HEK293T (cell line): ENCODE measurements at regions not wholly inside any gene's neighbourhood (a gene's known extent, or its start where the extent isn't known, plus 50 kb on each side); places are given as distances from the start of the nearest gene placed in this dataset.

Source experiments
- CTCF ChIA-PET: fragments of 350-600 bp; formaldehyde crosslinking; extraction: SDS; loops from one replicate; lab custom pipeline; 2021; ENCODE audit warnings: antibody characterized with exemption, inconsistent platforms; lab: Yijun Ruan, JAX
- POLR2A ChIA-PET: fragments of 350-600 bp; formaldehyde crosslinking; extraction: SDS; loops from one replicate; lab custom pipeline; 2020; ENCODE audit warnings: antibody characterized with exemption, inconsistent platforms; lab: Yijun Ruan, JAX
- DNase-seq: peaks from one replicate; pipeline ENCODE4 v3.0.0; 2012; ENCODE audit warnings: mixed read lengths; ENCODE audit errors: extremely low spot score
- ARNT ChIP-seq: fragments of 450-650 bp; IDR thresholded peaks from 2 replicates; pipeline ENCODE4 v1.6.1; 2017; ENCODE audit warnings: mild to moderate bottlenecking
- BHLHE40 ChIP-seq: fragments of 450-650 bp; IDR thresholded peaks from 2 replicates; pipeline ENCODE4 v1.6.1; 2016; ENCODE audit warnings: mild to moderate bottlenecking, moderate library complexity, borderline replicate concordance
- CTBP1 ChIP-seq: fragments of 450-650 bp; IDR thresholded peaks from 2 replicates; pipeline ENCODE4 v1.6.1; 2016; ENCODE audit warnings: borderline replicate concordance
- ELF4 ChIP-seq: fragments of 450-650 bp; IDR thresholded peaks from 2 replicates; pipeline ENCODE4 v1.6.1; 2017; ENCODE audit warnings: antibody characterized with exemption
- FOXA1 ChIP-seq: fragments of 450-650 bp; IDR thresholded peaks from 2 replicates; pipeline ENCODE4 v1.6.1; 2016; ENCODE audit warnings: mild to moderate bottlenecking
- FOXK2 ChIP-seq: fragments of 450-650 bp; IDR thresholded peaks from 2 replicates; pipeline ENCODE4 v1.6.1; 2016; ENCODE audit warnings: mild to moderate bottlenecking
- FOXM1 ChIP-seq: fragments of 450-650 bp; IDR thresholded peaks from 2 replicates; pipeline ENCODE4 v1.6.1; 2017; ENCODE audit warnings: mild to moderate bottlenecking, borderline replicate concordance
- HDGF ChIP-seq: fragments of 450-650 bp; IDR thresholded peaks from 2 replicates; pipeline ENCODE4 v1.6.1; 2017; ENCODE audit warnings: antibody characterized with exemption, borderline replicate concordance
- L3MBTL2 ChIP-seq: fragments of 450-650 bp; conservative IDR thresholded peaks from 2 replicates; pipeline ENCODE4 v1.6.1; 2016; ENCODE audit warnings: mild to moderate bottlenecking
- LEF1 ChIP-seq: fragments of 450-650 bp; IDR thresholded peaks from 2 replicates; pipeline ENCODE4 v1.6.1; 2017; ENCODE audit warnings: mild to moderate bottlenecking, borderline replicate concordance
- NFRKB ChIP-seq: fragments of 450-650 bp; IDR thresholded peaks from 2 replicates; pipeline ENCODE4 v1.6.1; 2016; ENCODE audit warnings: mild to moderate bottlenecking, moderate library complexity
- SP1 ChIP-seq: fragments of 450-650 bp; IDR thresholded peaks from 2 replicates; pipeline ENCODE4 v1.6.1; 2017
- SUZ12 ChIP-seq: fragments of 450-650 bp; IDR thresholded peaks from 2 replicates; pipeline ENCODE4 v1.6.1; 2016; ENCODE audit warnings: mild to moderate bottlenecking
- TARDBP ChIP-seq: fragments of 450-650 bp; IDR thresholded peaks from 2 replicates; pipeline ENCODE4 v1.6.1; 2016
- ZNF384 ChIP-seq: fragments of 450-650 bp; IDR thresholded peaks from 2 replicates; pipeline ENCODE4 v1.6.1; 2016
- TF ChIP-seq, protein P1 (sequence below): fragments of 450-650 bp; IDR thresholded peaks from 2 replicates; pipeline ENCODE4 v1.6.1; 2016

DNA sequence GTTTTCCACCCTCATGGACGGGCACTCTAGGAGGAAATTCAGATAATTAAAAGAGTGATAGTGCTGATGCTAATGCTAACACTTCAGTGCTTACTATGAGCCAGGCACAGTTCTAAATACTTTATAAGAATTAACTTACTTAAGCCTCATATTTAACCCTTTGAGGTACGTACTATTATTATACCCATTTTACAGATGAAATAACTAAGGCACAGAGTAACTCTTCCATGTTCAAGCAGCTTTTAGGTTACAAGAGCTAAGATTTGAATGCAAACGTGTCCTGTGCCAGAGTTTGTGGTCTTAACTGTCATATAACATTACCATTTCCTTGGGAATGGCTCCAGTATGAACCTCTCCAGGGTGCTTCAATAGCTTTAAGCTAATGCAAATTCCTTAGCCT, 114.7 kb upstream of the PRR23C start:
- DNase-seq = no peak
- TF ChIP-seq L3MBTL2 = no peak
- TF ChIP-seq FOXM1 = no peak
- TF ChIP-seq ZNF384 = no peak
- no peak for TF ChIP-seq ELF4
- no peak for TF ChIP-seq BHLHE40
- no peak for TF ChIP-seq NFRKB
- no peak for TF ChIP-seq CTBP1
- TF ChIP-seq, protein P1, sequence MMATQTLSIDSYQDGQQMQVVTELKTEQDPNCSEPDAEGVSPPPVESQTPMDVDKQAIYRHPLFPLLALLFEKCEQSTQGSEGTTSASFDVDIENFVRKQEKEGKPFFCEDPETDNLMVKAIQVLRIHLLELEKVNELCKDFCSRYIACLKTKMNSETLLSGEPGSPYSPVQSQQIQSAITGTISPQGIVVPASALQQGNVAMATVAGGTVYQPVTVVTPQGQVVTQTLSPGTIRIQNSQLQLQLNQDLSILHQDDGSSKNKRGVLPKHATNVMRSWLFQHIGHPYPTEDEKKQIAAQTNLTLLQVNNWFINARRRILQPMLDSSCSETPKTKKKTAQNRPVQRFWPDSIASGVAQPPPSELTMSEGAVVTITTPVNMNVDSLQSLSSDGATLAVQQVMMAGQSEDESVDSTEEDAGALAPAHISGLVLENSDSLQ = no peak
- TF ChIP-seq LEF1 = no peak
- no peak for TF ChIP-seq SP1
- no peak for TF ChIP-seq FOXK2
- TF ChIP-seq TARDBP = no peak
- TF ChIP-seq ARNT = no peak
- no peak for TF ChIP-seq HDGF
- no peak for TF ChIP-seq SUZ12
- no peak for TF ChIP-seq FOXA1
- CTCF ChIA-PET = no interaction called here
- POLR2A ChIA-PET = no interaction called here

DNA sequence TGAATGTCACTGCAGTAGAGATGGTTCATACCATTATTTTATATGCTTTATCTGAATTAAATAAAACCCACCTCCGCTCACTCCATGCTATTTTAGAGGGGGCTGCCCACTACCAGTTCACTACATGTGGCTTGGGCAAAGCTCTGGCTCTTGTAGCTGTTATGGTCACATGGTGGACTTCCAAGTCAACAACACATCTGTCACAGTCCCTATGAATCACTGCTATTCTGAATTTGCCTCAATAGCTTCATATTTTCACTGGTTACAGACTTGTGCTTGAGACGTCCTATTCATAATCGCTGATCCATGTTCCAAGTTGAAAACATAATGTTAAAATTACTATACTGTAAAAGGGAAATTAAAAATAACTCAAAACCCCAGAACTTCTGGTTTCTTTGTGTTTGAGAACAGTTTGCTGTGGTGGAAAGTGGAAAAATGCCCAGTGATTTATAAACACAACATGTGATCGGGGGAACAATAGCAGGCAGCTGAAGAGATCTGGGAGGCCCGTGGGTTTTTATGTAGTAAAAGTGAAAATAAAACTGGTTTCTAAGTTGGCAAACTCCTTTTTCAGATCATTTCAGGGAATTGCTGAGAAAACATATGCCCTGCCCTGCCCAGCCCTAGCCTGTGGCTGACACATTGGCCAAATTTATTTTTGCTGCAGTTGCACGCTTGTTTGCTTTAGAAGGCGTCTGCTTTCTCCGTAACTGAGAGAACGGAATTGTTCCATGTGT, 128.8 kb upstream of the PRR23C start:
- POLR2A ChIA-PET = no interaction called here
- CTCF ChIA-PET = no interaction called here
- no peak for DNase-seq
- TF ChIP-seq NFRKB (no peak), L3MBTL2 (no peak), FOXM1 (no peak), HDGF (no peak)

DNA sequence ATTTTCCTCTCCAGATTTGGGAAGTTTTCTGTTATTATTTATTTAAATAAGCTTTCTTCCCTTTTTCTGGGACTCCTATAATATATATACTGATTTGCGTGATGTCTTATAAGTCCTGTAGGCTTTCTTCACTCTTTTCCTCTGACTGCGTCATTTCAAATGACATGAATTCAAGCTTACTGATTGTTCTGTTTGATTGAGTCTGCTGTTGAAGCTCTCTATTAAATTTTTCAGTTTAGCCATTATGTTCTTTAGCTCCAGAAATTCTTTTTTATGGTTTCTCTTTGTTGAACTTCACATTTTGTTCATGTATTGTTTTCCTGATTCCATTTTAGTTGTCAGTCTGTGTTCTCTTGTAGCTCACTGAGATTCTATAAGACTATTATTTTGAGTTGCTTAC, 135.8 kb upstream of the PRR23C start:
- TF ChIP-seq ELF4 (no peak), NFRKB (no peak), HDGF (no peak), LEF1 (no peak), FOXK2 (no peak), SUZ12 (no peak), FOXM1 (no peak), ARNT (no peak), TARDBP (no peak), FOXA1 (no peak), BHLHE40 (no peak), L3MBTL2 (no peak), CTBP1 (no peak), SP1 (no peak), ZNF384 (no peak)
- TF ChIP-seq, protein P1 = no peak
- DNase-seq = no peak
- ChIA-PET CTCF (no interaction called here), POLR2A (no interaction called here)

DNA sequence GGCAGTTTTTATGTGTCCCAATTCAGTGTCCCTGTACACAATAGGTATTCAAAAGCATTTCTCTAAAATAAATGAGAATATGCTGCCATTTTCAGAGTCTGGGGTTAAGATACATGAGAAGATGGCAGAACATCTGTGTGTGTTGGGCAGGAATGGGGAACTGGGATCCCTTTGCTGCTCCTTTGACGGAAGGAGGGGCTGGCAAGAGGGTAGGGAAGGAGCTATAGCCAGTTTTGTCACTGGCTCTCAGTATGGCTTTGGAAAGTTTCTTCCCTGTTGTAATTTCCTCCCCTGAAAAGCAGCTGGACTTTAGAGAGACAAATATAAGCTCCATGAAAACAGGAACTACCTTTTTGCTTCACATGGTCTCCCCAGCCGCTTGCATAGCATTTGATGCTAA, 137.5 kb upstream of the PRR23C start:
- DNase-seq = no peak
- ChIA-PET POLR2A (no interaction called here), CTCF (no interaction called here)
- TF ChIP-seq HDGF (no peak), SUZ12 (no peak), TARDBP (no peak), ARNT (no peak), ZNF384 (no peak), FOXM1 (no peak), CTBP1 (no peak), SP1 (no peak), BHLHE40 (no peak), LEF1 (no peak), NFRKB (no peak), FOXA1 (no peak), L3MBTL2 (no peak), ELF4 (no peak)
- TF ChIP-seq, protein P1 = no peak

DNA sequence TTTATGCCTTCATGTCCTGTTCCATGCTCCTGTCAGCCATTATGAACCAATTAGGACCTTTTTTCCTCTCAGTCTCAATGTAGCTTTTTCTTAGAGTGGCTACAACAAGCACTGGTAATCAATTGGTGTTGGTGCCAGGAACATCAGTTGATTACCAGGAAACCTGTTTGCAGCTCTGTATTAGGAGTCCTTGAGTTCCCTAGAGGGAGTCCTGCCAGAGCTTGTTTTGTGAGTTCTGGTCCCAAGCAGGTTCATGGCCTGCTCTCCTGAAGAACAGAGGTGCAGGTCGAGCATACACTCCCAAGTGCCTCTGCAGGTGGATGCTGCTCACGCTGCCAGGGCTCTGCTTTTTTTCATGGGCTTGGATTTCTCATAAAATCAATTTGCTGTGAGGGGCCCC, 137.9 kb upstream of the PRR23C start:
- POLR2A ChIA-PET = no interaction called here
- CTCF ChIA-PET = no interaction called here
- no peak for TF ChIP-seq L3MBTL2
- TF ChIP-seq HDGF = no peak
- TF ChIP-seq CTBP1 = no peak
- no peak for TF ChIP-seq SUZ12
- no peak for TF ChIP-seq ZNF384
- no peak for TF ChIP-seq TARDBP
- TF ChIP-seq SP1 = no peak
- TF ChIP-seq BHLHE40 = no peak
- TF ChIP-seq FOXM1 = no peak
- no peak for TF ChIP-seq ELF4
- no peak for TF ChIP-seq FOXK2
- no peak for TF ChIP-seq FOXA1
- TF ChIP-seq NFRKB = no peak
- TF ChIP-seq, protein P1 = no peak
- DNase-seq = no peak
